Thyroid gland (tissue), 4 donors: ENCODE measurements at regions not wholly inside any gene's neighbourhood (a gene's known extent, or its start where the extent isn't known, plus 50 kb on each side); places are given as distances from the start of the nearest gene placed in this dataset.

Experiments
- DNase-seq, 2 donors: peaks; one replicate each; pipeline ENCODE4 v3.0.0-alpha.2; 2019
- H3K27ac ChIP-seq, 3 donors: fragments of 200-600 bp; sonication (generic); 1 replicate in 2 of 3; 2 replicates in 1 of 3; pipeline ENCODE4 v1.5.1; 2016 to 2019; ENCODE audit warnings: mild to moderate bottlenecking in 1 of 3, moderate library complexity in 1 of 3
- H3K27me3 ChIP-seq: fragments of 200-600 bp; sonication (generic); one replicate; pipeline ENCODE4 v1.5.1; 2019
- H3K36me3 ChIP-seq, 2 donors: fragments of 200-600 bp; sonication (generic); one replicate each; pipeline ENCODE4 v1.5.1; 2016 to 2019
- H3K4me1 ChIP-seq, 2 donors: fragments of 200-600 bp; sonication (generic); one replicate each; pipeline ENCODE4 v1.5.1; 2017 to 2019
- H3K4me3 ChIP-seq, 3 donors: fragments of 200-600 bp; sonication (generic); replicated peaks in 1 of 3; 1 replicate in 2 of 3; 2 replicates in 1 of 3; pipeline ENCODE4 v1.5.1; 2016; ENCODE audit warnings: mild to moderate bottlenecking in 1 of 3
- H3K9me3 ChIP-seq: fragments of 200-600 bp; sonication (generic); one replicate; pipeline ENCODE4 v1.5.1; 2017
- CTCF ChIP-seq, 6 experiments: fragments of 200-600 bp in 3 of 6; fragments of 450-650 bp in 3 of 6; sonication (generic) in 3 of 6; IDR thresholded peaks; one replicate each; pipeline ENCODE4 v1.5.1; 2016 to 2019; ENCODE audit warnings: antibody characterized with exemption in 6 of 6, mild to moderate bottlenecking in 2 of 6, inconsistent platforms in 1 of 6, moderate library complexity in 1 of 6
- POLR2A ChIP-seq, 2 donors: fragments of 450-650 bp; IDR thresholded peaks; one replicate each; pipeline ENCODE4 v1.6.1; 2017; ENCODE audit warnings: antibody characterized with exemption in 2 of 2, mild to moderate bottlenecking in 2 of 2, moderate library complexity in 1 of 2
- WGBS, 2 donors: methylation state at CpG; one replicate each; pipeline ENCODE4 v1.1.5; 2017; 5-methylcytosine and 5-hydroxymethylcytosine counted together
- intact Hi-C: fragments of 100-400 bp; cut with DNase I; formaldehyde crosslinking; loops from one replicate; pipeline ENCODE4 v1.15.1; 2023

DNA sequence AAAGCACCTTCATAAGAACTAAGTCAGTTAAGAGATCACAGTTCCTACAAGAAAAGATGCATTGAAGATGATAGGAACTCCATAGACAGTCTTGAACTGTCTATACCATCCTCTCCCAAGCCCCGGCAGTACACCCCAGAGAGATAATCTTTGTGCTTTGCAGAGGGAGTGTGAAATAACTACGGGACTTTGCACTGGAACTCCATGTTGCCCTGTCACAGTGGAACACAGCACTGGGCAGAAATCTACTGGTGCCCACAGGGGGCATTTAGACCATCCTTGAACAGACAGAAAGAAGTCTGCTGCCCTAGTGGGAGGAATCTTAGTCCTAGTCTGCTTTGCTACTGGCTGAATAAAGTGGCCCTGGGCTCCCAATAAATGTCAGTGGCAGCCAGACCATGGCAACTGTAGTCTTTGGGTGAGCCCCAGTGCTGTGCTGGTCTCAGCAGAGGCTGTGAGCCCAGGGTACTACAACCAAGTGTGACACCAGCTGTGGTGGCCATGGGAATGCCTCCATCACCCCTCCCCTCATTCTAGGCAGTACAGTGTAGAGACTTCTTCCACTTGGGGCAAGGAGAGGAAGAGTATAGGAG lies 107.7 kb upstream of the TMEM168 start:
- Histone ChIP-seq H3K9me3 (no peaks in the 10 kb centered on the region), H3K27me3 (no peaks in the 10 kb centered on the region), H3K4me1 (peaks cover 0 to 11% of the 10 kb centered on the region in 2 donors), H3K27ac (no peak overlapping the region), H3K4me3 (no peak overlapping the region), H3K36me3 (no peaks in the 10 kb centered on the region)
- TF ChIP-seq POLR2A (IDR thresholded peaks at IDR 0.05) (no peak), CTCF (IDR thresholded peaks at IDR 0.05) (no peak)
- DNase-seq = no peak
- intact Hi-C loops = no loop called here
- WGBS, 2 donors = 100% methylated on average over 2 of the region's 2 CpGs

- Histone ChIP-seq H3K9me3 (no peaks in the 10 kb centered on the region), H3K4me3 (no peak overlapping the region), H3K27me3 (no peaks in the 10 kb centered on the region), H3K27ac (no peak overlapping the region), H3K36me3 (no peaks in the 10 kb centered on the region), H3K4me1 (peaks cover 0 to 11% of the 10 kb centered on the region in 2 donors)
- intact Hi-C loops = no loop called here
- 89 to 94% methylated on average over 10 of the region's 10 CpGs for WGBS, 2 donors
- DNase-seq = no peak
- no peak for TF ChIP-seq POLR2A (IDR thresholded peaks at IDR 0.05)
- TF ChIP-seq CTCF (IDR thresholded peaks at IDR 0.05) = no peak
Measured at GRCh38 chr7:112896026-112896601, 105.9 kb upstream of the TMEM168 start.

GRCh38 chr7:112892263-112892662 lies 102.1 kb upstream of the TMEM168 start:
- DNase-seq = no peak
- no peaks in the 10 kb centered on the region for H3K36me3 ChIP-seq
- H3K4me1 ChIP-seq = peaks cover 0 to 11% of the 10 kb centered on the region in 2 donors
- no peaks in the 10 kb centered on the region for H3K9me3 ChIP-seq
- WGBS, 2 donors = 87 to 88% methylated on average over 2 of the region's 2 CpGs
- intact Hi-C loops = no loop called here
- H3K27ac ChIP-seq = no peak overlapping the region
- H3K4me3 ChIP-seq = no peak overlapping the region
- TF ChIP-seq CTCF (IDR thresholded peaks at IDR 0.05) (no peak), POLR2A (IDR thresholded peaks at IDR 0.05) (no peak)
- no peaks in the 10 kb centered on the region for H3K27me3 ChIP-seq

DNA sequence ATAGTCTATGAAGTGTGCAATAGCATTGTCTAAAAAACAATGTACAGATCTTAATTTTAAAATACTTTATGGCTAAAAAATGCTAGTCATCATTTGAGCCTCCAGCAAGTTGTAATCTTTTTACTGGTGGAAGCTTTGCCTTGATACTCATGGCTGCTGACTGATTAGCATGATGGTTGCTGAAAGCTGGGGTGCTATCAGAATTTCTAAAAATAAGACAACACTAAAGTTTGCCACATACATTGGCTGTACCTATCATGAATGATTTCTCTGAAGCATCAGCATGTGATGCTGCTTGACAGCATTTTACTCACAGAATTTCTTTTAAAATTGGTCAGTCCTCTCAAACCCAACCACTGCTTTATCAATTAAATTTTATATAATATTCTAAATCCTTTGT lies 101.5 kb upstream of the TMEM168 start:
- Histone ChIP-seq H3K4me3 (no peak overlapping the region), H3K27ac (no peak overlapping the region), H3K27me3 (no peaks in the 10 kb centered on the region), H3K4me1 (peaks cover 0 to 7% of the 10 kb centered on the region in 2 donors), H3K9me3 (no peaks in the 10 kb centered on the region), H3K36me3 (no peaks in the 10 kb centered on the region)
- TF ChIP-seq POLR2A (IDR thresholded peaks at IDR 0.05) (no peak), CTCF (IDR thresholded peaks at IDR 0.05) (no peak)
- intact Hi-C loops = no loop called here
- no peak for DNase-seq

- H3K4me3 ChIP-seq = no peak overlapping the region
- intact Hi-C loops = no loop called here
- H3K4me1 ChIP-seq = no peaks in the 10 kb centered on the region
- no peaks in the 10 kb centered on the region for H3K9me3 ChIP-seq
- 87 to 92% methylated on average over 6 of the region's 6 CpGs for WGBS, 2 donors
- DNase-seq = no peak
- no peaks in the 10 kb centered on the region for H3K36me3 ChIP-seq
- no peak overlapping the region for H3K27ac ChIP-seq
- H3K27me3 ChIP-seq = no peaks in the 10 kb centered on the region
- TF ChIP-seq CTCF (IDR thresholded peaks at IDR 0.05) (no peak), POLR2A (IDR thresholded peaks at IDR 0.05) (no peak)
Measured at GRCh38 chr7:112889834-112890438, 99.7 kb upstream of the TMEM168 start.
